Endothelial cell of umbilical vein (primary cell): ENCODE measurements at regions not wholly inside any gene's neighbourhood (a gene's known extent, or its start where the extent isn't known, plus 50 kb on each side); places are given as distances from the start of the nearest gene placed in this dataset.

Source experiments
- BruUV-seq: library from RNA; stranded (reverse); fragments of 400-500 nt; replicated peaks from 2 replicates; lab custom pipeline; 2021; lab: Mats Ljungman, UMichigan
- CTCF ChIA-PET: fragments of 300-600, 350-600 bp; sonication (Branson Sonifier 250); formaldehyde crosslinking; loops from one replicate; lab custom pipeline; 2021; ENCODE audit warnings: antibody characterized with exemption, inconsistent platforms; lab: Charles Lee
- POLR2A ChIA-PET: fragments of 300-600, 350-600 bp; sonication (Branson Sonifier 250); formaldehyde crosslinking; loops from one replicate; lab custom pipeline; 2021; ENCODE audit warnings: antibody characterized with exemption, inconsistent platforms; lab: Charles Lee
- DNase-seq: peaks from one replicate; pipeline ENCODE4 v3.0.0-alpha.2; 2011; ENCODE audit warnings: low read depth, low spot score
- FAIRE-seq: peaks from 2 replicates; lab custom pipeline; 2011; peaks lifted over from hg19 to GRCh38; lab: Jason Lieb, UNC
- H2AFZ ChIP-seq: 2 replicates; pipeline ENCODE4 v1.6.0; 2012; ENCODE audit warnings: low read depth, low read length, control low read depth, inconsistent platforms
- H3K27ac ChIP-seq: 2 replicates; pipeline ENCODE4 v1.5.1; 2011; ENCODE audit warnings: low read depth, mild to moderate bottlenecking, control low read depth, low read length, moderate library complexity; ENCODE audit not compliant: insufficient read depth
- H3K27me3 ChIP-seq, 2 experiments: 2 replicates each; pipeline versions ENCODE4 v1.6.0 to v1.6.1; 2011; ENCODE audit warnings: low read length in 2 of 2, mixed read lengths in 1 of 2; ENCODE audit not compliant: control insufficient read depth in 2 of 2, insufficient read depth in 2 of 2
- H3K36me3 ChIP-seq, 2 experiments: 2 replicates in 1 of 2; 3 replicates in 1 of 2; pipeline ENCODE4 v1.5.1; 2011; ENCODE audit warnings: low read length in 2 of 2, mild to moderate bottlenecking in 1 of 2, moderate library complexity in 1 of 2; ENCODE audit not compliant: control insufficient read depth in 2 of 2, insufficient read depth in 2 of 2; ENCODE audit errors: extremely low read depth in 1 of 2
- H3K4me1 ChIP-seq: 3 replicates; pipeline ENCODE4 v1.5.1; 2011; ENCODE audit warnings: mild to moderate bottlenecking, low read length; ENCODE audit not compliant: control insufficient read depth, insufficient read depth; ENCODE audit errors: extremely low read depth
- H3K4me2 ChIP-seq: 2 replicates; pipeline ENCODE4 v1.6.1; 2011; ENCODE audit warnings: low read length, control low read depth, mixed read lengths; ENCODE audit not compliant: insufficient read depth
- H3K4me3 ChIP-seq, 3 experiments: fragments of 200-600 bp in 1 of 3; sonication (generic), shearing (Covaris generic) in 1 of 3; replicated peaks in 1 of 3; 2 replicates each; pipeline ENCODE4 v1.5.1; 2011 to 2016; ENCODE audit warnings: control low read depth in 3 of 3, low read length in 3 of 3, mild to moderate bottlenecking in 2 of 3, inconsistent platforms in 1 of 3, low read depth in 1 of 3, moderate library complexity in 1 of 3; ENCODE audit not compliant: insufficient read depth in 1 of 3
- H3K79me2 ChIP-seq: 2 replicates; pipeline ENCODE4 v1.6.0; 2012; ENCODE audit warnings: low read length, inconsistent platforms; ENCODE audit not compliant: control insufficient read depth, insufficient read depth
- H3K9ac ChIP-seq: replicated peaks from 2 replicates; pipeline ENCODE3; 2011; ENCODE audit warnings: low read length, control low read depth; ENCODE audit not compliant: insufficient read depth; ENCODE audit errors: extremely low read depth
- H3K9me1 ChIP-seq: replicated peaks from 3 replicates; pipeline ENCODE4 v1.6.0; 2011; ENCODE audit warnings: mild to moderate bottlenecking, low read length; ENCODE audit not compliant: control insufficient read depth, insufficient read depth; ENCODE audit errors: extremely low read depth
- H3K9me3 ChIP-seq: replicated peaks from 2 replicates; pipeline ENCODE4 v1.5.1; 2012; ENCODE audit warnings: low read length, inconsistent platforms; ENCODE audit not compliant: control insufficient read depth, insufficient read depth
- H4K20me1 ChIP-seq: replicated peaks from 2 replicates; pipeline ENCODE3; 2011; ENCODE audit warnings: mild to moderate bottlenecking, low read length; ENCODE audit not compliant: control insufficient read depth, insufficient read depth; ENCODE audit errors: extremely low read depth
- FOS ChIP-seq: IDR thresholded peaks from 2 replicates; pipeline ENCODE4 v1.6.1; 2011; ENCODE audit warnings: mild to moderate bottlenecking, low read length, moderate library complexity, borderline replicate concordance; ENCODE audit not compliant: insufficient read depth
- GATA2 ChIP-seq: IDR thresholded peaks from 2 replicates; pipeline ENCODE4 v1.7.0; 2011; ENCODE audit warnings: low read depth, mild to moderate bottlenecking, moderate library complexity, mixed read lengths, low read length; ENCODE audit not compliant: insufficient read length, insufficient read depth
- JUN ChIP-seq: IDR thresholded peaks from 2 replicates; pipeline ENCODE4 v1.6.1; 2011; ENCODE audit warnings: borderline replicate concordance, low read depth; ENCODE audit not compliant: insufficient read length, insufficient read depth
- MYC ChIP-seq: IDR thresholded peaks from one replicate; pipeline ENCODE4 v1.6.1; 2011; ENCODE audit warnings: mild to moderate bottlenecking, low read depth, low read length
- POLR2A ChIP-seq: IDR thresholded peaks from 2 replicates; pipeline ENCODE4 v1.6.1; 2012; ENCODE audit warnings: low read depth, mild to moderate bottlenecking, control low read depth, low read length
- POLR2AphosphoS5 ChIP-seq: IDR thresholded peaks from 2 replicates; pipeline ENCODE4 v1.6.1; 2012; ENCODE audit warnings: low read depth, mild to moderate bottlenecking, control low read depth, low read length, moderate library complexity; ENCODE audit not compliant: insufficient read depth
- dilution Hi-C: fragments of 300-500 bp; cut with MboI; formaldehyde crosslinking; loops from one replicate; pipeline ENCODE4 v1.15.0; 2019; ENCODE audit warnings: low sequenced_read_pairs; ENCODE audit not compliant: extremely low pct_ligation_motif_present
- intact Hi-C: fragments of 100-400 bp; cut with micrococcal nuclease; formaldehyde crosslinking; loops from one replicate; pipeline ENCODE4 v1.10.0; 2022
- TF ChIP-seq, protein P1 (sequence below), 2 donors: IDR thresholded peaks; 1 replicate in 1 of 2; 2 replicates in 1 of 2; pipeline ENCODE4 v1.5.1; 2011; ENCODE audit warnings: low read length in 2 of 2, mild to moderate bottlenecking in 2 of 2, moderate library complexity in 2 of 2, control low read depth in 1 of 2, inconsistent platforms in 1 of 2, low read depth in 1 of 2; ENCODE audit not compliant: insufficient read depth in 1 of 2; ENCODE audit errors: extremely low read depth in 1 of 2
- TF ChIP-seq, protein P2 (sequence below): IDR thresholded peaks from 2 replicates; pipeline ENCODE4 v1.6.1; 2011; ENCODE audit not compliant: insufficient read depth, insufficient read length

DNA sequence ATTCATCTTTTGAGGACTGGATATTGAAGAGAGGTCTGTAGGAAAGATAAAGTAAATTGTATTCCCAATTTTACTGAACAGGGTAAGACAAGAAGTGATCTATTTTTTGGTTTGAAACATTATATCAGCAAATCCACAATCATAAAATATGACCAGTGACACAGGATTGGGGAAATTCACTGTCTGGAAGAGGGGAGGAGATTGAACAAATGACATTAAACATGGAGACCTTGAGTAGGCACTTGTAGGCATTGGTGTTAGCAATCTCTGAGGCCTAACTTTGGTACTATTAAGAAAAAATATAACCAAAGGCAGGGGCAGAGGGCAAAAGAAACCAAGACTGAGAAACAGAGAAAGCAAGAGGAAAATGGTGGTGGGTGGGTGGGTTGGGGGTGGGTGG is 132.6 kb upstream of the TMEM161B start:
- Histone ChIP-seq H3K27ac (no peak overlapping the region), H4K20me1 (no peaks in the 10 kb centered on the region), H3K79me2 (no peaks in the 10 kb centered on the region), H3K36me3 (no peaks in the 10 kb centered on the region), H3K4me1 (no peaks in the 10 kb centered on the region), H3K4me2 (no peak overlapping the region), H3K27me3 (no peaks in the 10 kb centered on the region), H2AFZ (no peak overlapping the region), H3K9me3 (no peaks in the 10 kb centered on the region), H3K9me1 (no peaks in the 10 kb centered on the region), H3K4me3 (no peak overlapping the region), H3K9ac (no peak overlapping the region)
- DNase-seq (no peak), FAIRE-seq (no peak)
- dilution Hi-C loops (no loop called here), intact Hi-C loops (no loop called here)
- POLR2A ChIA-PET, result no interaction called here
- CTCF ChIA-PET, result no interaction called here
- TF ChIP-seq GATA2 (no peak), POLR2AphosphoS5 (no peak)
- TF ChIP-seq, protein P1, sequence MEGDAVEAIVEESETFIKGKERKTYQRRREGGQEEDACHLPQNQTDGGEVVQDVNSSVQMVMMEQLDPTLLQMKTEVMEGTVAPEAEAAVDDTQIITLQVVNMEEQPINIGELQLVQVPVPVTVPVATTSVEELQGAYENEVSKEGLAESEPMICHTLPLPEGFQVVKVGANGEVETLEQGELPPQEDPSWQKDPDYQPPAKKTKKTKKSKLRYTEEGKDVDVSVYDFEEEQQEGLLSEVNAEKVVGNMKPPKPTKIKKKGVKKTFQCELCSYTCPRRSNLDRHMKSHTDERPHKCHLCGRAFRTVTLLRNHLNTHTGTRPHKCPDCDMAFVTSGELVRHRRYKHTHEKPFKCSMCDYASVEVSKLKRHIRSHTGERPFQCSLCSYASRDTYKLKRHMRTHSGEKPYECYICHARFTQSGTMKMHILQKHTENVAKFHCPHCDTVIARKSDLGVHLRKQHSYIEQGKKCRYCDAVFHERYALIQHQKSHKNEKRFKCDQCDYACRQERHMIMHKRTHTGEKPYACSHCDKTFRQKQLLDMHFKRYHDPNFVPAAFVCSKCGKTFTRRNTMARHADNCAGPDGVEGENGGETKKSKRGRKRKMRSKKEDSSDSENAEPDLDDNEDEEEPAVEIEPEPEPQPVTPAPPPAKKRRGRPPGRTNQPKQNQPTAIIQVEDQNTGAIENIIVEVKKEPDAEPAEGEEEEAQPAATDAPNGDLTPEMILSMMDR (IDR thresholded peaks at IDR 0.05; ENCODE audit: extremely low read depth in 1 of 2, insufficient read depth in 1 of 2, low read depth in 1 of 2, low read length in 2 of 2), result no peak
- no TSS peak for BruUV-seq

DNA sequence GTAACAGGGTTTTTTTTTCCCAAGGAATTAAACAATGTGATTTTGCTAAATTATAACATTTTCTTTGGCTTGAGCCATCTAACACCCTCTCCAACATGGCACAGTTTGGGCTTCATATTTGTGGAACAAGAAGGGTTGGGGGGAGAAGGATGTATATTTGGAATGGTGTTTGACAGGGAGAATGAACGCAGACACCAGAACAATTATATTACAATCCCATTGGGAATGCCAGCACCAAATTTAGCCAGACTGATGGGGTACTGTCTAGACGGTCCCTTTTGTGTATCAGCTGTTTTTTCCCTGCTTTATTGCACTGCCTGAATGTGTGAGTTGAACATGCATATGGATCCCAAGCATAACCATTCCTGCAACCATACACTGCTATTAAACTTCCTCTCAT is 130.9 kb upstream of the TMEM161B start:
- BruUV-seq, result no TSS peak
- intact Hi-C loops (no loop called here), dilution Hi-C loops (no loop called here)
- ChIA-PET CTCF (no interaction called here), POLR2A (no interaction called here)
- H3K27me3 ChIP-seq, result no peaks in the 10 kb centered on the region
- no peak overlapping the region for H2AFZ ChIP-seq
- DNase-seq, result no peak
- no peaks in the 10 kb centered on the region for H4K20me1 ChIP-seq
- H3K9me3 ChIP-seq, result no peaks in the 10 kb centered on the region
- FAIRE-seq, result no peak
- no peak overlapping the region for H3K4me2 ChIP-seq
- no peak overlapping the region for H3K27ac ChIP-seq
- H3K4me3 ChIP-seq, result no peak overlapping the region
- H3K4me1 ChIP-seq, result no peaks in the 10 kb centered on the region
- no peak overlapping the region for H3K9ac ChIP-seq
- no peaks in the 10 kb centered on the region for H3K9me1 ChIP-seq
- no peaks in the 10 kb centered on the region for H3K36me3 ChIP-seq
- H3K79me2 ChIP-seq, result no peaks in the 10 kb centered on the region
- TF ChIP-seq, protein P2, sequence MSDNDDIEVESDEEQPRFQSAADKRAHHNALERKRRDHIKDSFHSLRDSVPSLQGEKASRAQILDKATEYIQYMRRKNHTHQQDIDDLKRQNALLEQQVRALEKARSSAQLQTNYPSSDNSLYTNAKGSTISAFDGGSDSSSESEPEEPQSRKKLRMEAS, result no peak
- TF ChIP-seq POLR2A (no peak), JUN (no peak), FOS (no peak), GATA2 (no peak), POLR2AphosphoS5 (no peak), MYC (no peak)
- TF ChIP-seq, protein P1 (IDR thresholded peaks at IDR 0.05; ENCODE audit: extremely low read depth in 1 of 2, insufficient read depth in 1 of 2, low read depth in 1 of 2, low read length in 2 of 2), result no peak
